Choroid plexus epithelial cell (primary cell): ENCODE measurements at regions not wholly inside any gene's neighbourhood (a gene's known extent, or its start where the extent isn't known, plus 50 kb on each side); places are given as distances from the start of the nearest gene placed in this dataset.

Source experiments
- DNase-seq: peaks from one replicate; pipeline ENCODE4 v3.0.0-alpha.2; 2010; ENCODE audit warnings: low read depth
- H3K4me3 ChIP-seq: 2 replicates; pipeline ENCODE4 v1.5.1; 2011; ENCODE audit warnings: low read depth, mild to moderate bottlenecking, control low read depth, low read length, moderate library complexity
- TF ChIP-seq, protein P1 (sequence below): conservative IDR thresholded peaks from 2 replicates; pipeline ENCODE4 v1.5.1; 2011; ENCODE audit warnings: low read depth, mild to moderate bottlenecking, control low read depth, inconsistent platforms, low read length, moderate library complexity

DNA sequence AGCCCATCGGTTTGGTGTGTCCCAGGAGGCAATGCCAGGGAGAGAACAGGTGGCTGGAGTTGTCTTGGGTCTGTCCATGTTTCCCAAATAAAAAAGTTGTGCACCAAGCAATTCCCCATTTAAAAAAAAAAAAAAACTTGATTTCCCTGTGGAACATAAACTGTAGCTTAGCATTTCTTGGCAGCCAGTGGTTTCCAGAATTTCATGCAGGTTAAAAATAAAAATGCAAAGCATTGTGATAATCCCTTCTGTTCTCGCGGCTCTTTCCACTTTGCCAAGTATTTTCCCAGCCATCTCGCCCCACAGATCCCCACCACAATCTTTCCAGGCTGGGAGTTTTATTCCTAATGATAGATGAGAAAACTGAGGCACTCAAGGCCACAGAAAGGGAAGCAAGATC is 51.4 kb upstream of the MSX1 start:
- H3K4me3 ChIP-seq = no peak overlapping the region
- TF ChIP-seq, protein P1, sequence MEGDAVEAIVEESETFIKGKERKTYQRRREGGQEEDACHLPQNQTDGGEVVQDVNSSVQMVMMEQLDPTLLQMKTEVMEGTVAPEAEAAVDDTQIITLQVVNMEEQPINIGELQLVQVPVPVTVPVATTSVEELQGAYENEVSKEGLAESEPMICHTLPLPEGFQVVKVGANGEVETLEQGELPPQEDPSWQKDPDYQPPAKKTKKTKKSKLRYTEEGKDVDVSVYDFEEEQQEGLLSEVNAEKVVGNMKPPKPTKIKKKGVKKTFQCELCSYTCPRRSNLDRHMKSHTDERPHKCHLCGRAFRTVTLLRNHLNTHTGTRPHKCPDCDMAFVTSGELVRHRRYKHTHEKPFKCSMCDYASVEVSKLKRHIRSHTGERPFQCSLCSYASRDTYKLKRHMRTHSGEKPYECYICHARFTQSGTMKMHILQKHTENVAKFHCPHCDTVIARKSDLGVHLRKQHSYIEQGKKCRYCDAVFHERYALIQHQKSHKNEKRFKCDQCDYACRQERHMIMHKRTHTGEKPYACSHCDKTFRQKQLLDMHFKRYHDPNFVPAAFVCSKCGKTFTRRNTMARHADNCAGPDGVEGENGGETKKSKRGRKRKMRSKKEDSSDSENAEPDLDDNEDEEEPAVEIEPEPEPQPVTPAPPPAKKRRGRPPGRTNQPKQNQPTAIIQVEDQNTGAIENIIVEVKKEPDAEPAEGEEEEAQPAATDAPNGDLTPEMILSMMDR = no peak
- DNase-seq = no peak

DNA sequence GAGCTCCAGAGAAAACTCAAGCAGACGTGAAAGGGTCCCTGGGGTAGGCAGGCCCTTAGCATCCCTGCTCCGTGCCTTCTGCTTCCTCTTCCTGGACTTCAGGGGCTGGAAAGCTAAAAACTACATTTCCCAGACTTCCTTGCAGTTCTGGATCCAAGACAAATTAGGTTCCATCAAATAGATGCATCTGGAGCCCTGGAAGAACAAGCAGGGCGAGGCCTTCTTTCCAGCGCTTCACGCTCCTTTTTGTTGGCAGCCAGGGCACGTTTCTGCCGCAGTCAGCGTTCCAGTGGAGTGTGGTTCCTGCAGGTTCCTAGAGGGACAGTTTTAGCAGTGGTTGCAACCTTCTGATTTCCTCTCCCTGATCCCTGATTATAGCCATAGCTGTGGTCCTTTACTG is 53.6 kb upstream of the MSX1 start:
- TF ChIP-seq, protein P1 = no peak
- DNase-seq = no peak
- no peak overlapping the region for H3K4me3 ChIP-seq

DNA sequence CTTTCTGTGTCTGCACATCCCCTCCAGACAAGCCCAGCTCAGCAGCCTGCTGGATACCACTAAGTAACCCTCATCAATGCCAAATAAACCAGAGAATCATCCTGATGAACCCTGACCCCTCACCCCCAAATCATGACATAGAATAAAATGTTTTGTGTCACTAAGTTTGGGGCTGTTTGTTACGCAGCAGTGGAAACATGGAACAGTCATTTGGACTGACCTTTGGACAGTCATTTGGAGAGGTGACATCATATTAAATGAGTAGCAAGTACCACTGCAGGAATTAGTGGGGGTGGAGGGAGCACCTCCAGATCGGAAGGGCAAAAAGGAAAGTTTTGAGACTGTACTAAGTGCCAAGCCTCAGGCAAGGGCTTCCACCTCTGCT is 55.6 kb upstream of the MSX1 start:
- no peak for DNase-seq
- no peak overlapping the region for H3K4me3 ChIP-seq
- TF ChIP-seq, protein P1 = no peak

DNA sequence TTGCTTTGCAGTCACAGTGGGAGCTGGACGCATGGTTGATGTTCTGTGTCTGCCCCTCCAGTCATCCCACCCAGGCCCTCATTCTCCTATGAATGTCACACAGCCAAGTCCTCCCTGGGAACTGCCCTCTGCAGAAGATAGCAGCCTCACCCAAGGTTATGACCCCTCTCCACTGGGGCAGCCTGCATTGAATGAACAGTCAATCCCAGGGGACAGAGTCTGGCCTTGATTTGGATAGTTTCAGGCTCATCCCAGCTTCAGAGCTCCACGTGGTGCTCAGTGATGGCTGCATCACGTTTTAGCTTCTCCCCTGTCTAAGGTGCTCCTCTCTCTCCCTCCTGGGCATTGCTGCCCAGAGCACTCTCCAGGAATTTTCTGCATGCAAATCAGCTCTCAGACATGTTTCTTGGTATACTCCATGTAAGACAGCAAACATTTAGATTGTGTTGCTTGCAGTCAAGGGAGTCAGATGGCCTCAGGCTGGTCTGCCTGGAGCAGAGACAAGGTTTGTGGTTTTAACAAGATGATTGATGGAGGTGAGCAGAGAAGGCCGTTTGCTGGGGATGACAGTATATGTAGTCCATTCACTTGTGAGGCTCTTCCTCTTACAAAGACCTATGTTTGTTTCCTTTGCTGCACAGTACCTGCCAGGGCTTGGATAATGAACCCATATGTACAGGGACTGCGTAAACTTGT is 56.1 kb upstream of the MSX1 start:
- DNase-seq = no peak
- TF ChIP-seq, protein P1 = no peak
- no peak overlapping the region for H3K4me3 ChIP-seq

DNA sequence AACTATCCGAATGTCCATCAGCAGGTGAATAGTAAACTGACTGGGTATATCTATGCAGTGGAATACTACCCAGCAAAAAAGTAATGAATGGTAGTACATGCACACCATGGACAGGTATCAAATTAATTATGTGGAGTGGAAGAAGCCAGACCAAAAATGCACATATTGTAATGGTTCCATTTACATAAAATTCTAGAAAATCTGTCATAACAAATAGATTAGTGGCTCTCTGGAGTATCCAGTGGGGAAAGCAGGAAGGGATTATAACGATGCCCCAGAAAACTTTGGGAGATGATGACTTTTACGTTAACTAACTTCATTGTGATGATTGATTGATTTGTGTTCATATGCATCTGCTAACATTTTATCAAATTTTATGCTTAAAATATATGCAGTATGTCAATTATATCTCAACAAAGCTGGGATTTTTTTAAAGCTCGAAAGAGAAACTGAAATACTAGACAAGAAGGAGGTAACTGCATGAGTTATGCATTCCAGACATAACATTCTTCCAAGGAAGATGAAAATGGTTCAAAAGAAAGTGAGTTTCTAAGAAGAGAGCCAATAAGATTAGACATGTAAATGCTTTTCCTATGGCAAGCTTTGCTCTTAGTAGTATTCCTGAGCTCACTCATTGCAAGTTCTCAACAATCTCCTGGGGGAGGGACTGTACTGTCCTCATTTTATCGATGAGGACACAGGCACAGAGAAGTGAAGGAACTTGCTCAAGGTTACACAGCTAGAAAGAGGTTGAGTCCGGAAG is 58.6 kb upstream of the MSX1 start:
- H3K4me3 ChIP-seq = no peak overlapping the region
- TF ChIP-seq, protein P1 = no peak
- DNase-seq = peak; percentile 81

DNA sequence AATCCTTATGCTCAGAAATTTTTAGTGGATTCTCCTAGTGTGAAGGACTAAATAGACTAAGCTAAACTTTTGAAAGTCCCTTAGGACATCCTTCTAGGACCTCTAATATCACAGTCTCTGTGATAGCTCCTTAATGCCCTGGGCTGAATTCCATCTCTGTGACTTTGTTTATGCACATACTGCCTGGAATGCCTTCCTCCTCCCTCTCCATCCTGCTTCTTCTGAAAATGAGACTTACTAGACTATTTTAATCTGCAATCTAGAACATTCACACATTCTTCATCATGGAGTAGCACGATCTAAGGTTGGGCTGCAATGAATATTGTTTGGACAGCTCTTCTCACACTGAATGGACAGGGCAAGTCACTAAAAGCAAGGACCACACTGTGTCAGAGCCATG is 65.0 kb upstream of the MSX1 start:
- TF ChIP-seq, protein P1 = no peak
- no peak overlapping the region for H3K4me3 ChIP-seq
- DNase-seq = no peak

DNA sequence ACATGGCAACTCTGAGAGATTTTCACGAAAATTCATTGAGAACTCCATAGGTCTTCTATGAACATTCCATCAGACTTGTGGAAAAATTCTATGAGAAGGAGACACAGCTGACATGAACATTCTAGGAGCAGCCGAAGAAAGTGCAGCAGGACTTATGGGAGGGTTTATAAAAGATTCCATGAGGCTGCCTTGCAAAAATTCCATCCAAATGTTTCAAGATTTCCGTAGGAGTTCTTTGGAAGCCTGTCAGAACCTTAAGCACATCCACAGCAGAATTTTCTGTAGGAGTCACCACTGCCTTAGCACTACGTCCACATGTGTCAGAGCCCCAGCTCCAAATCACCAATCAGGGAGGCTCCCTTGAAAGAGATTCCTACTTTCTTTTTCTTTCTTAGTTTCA is 67.0 kb upstream of the MSX1 start:
- TF ChIP-seq, protein P1 = no peak
- DNase-seq = no peak
- no peak overlapping the region for H3K4me3 ChIP-seq
